ENCODE measurements at regions not wholly inside any gene's neighbourhood (a gene's known extent, or its start where the extent isn't known, plus 50 kb on each side); places are given as distances from the start of the nearest gene placed in this dataset.

- DNase-seq = no peak
Measured at GRCh38 chr5:67538855-67539506, 342.4 kb upstream of the CD180 start.

DNA sequence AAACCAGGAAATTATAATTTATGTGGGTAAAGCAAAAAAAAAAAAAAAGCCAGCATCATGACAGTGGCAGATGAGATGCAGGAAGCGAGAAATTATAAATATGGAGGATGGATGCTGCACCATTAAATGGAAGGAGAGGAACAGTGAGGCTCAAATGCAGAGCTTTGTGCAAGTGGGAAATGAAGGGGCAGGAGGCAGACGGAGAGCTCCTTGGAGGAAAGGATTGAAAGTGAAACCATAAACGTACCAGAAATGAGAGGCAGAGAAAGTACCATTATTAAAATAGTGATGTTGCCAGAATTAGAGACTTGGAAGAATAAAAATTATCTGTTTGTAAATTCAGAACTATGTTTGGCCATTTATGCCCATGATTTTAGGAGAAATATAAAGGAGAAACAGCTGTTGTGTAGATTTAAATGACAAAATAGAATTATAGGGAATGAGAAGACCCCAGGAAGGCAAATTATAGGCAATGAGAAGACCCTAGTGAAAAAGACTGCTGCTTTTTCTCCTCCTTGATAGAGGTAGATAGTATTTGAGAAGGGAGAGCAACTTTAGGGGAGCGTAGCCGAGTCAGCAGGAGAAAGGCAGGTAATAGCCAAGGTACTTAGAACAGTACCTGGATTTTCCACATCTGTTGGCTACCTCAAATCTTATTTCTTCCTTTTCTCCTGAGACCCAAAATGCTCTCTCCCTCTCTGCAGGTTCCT, 341.0 kb upstream of the CD180 start:
- no peak for DNase-seq

DNA sequence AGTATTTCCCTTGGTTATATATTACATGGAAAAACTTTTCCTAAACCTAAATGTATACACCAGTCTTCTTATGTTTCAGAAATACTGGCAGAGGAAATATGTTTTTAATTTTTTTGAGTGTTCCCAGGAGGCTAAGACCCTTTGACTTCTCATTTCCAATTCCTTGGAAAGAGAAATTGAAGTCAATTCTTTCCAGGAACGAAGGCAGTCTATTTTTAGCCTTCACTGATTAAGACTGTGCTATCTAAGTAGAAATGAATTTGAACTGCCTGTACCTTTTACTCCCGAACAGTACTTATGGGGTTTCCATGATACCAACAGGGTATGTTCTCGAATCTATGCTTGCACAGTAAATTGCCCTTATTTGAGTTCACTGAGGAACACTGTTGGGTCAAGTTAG, 340.3 kb upstream of the CD180 start:
- no peak for DNase-seq

GRCh38 chr5:67530609-67531255, 334.1 kb upstream of the CD180 start:
- no peak for DNase-seq

GRCh38 chr5:67528953-67529352, 332.4 kb upstream of the CD180 start:
- DNase-seq = no peak

DNA sequence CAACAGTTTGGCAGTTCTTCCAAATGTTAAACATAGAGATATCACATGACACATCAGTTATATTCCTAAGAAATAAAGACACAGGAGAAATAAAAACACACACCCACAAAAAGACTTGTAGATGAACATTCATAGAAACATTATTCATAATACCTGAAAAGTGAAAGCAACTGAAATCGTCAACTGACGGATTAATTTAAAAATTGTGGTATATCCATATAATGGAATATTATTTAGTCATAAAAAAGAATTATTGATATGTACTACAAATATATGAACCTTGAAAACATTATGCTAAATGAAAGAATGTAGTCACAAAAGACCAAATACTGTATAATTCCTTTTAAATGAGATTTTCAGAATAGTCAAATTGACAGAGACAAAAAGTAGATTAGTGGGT, 330.2 kb upstream of the CD180 start:
- no peak for DNase-seq

GRCh38 chr5:67520161-67520908, 323.7 kb upstream of the CD180 start:
- DNase-seq = no peak

DNA sequence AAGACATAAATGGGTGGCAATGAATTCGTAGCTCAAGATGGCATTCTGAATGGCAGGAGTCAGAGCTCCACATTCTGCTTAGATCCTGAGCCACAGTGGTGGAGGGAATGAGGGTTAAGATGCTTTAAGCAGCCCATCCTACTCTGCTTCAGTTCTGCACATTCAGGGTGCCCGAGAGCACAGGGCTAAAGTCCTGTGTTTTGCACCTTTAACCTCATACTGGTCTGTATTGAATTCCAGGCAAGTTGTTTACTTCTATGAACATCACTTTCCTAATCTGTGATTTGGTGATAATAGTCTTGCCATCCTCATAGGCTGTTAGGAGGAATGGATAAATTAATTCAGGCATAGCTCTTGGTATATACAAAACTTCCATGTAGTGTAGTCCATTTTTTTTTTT, 321.6 kb upstream of the CD180 start:
- no peak for DNase-seq

DNA sequence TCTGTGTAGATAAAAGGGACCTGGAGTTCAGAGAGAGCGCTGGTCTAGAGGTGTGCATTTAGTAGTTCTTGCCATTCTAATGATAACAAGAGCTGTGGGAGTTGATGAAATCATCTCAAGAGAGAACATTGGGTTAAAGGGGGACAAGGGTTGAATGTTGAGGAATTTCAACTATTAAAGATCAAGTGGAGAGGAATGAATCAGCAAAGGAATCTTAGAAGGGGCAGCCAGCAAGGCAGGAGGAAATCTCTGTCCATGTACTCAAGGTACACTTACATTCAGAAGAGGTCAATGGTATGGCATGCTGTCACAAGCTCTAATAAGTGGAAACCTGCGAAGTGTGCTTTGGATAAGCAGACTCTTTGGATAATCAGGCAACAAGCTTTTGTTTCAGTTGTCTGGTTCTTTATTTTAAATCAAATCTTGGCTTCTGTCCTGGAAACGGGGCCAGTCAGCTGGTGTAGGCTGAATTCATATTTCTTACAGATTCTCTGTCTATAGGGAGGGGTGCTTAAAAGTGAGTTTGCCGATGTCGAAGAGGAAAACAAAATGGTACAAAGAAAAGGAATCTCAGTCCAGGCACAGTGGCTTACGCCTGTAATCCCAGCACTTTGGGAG, 320.5 kb upstream of the CD180 start:
- no peak for DNase-seq

DNA sequence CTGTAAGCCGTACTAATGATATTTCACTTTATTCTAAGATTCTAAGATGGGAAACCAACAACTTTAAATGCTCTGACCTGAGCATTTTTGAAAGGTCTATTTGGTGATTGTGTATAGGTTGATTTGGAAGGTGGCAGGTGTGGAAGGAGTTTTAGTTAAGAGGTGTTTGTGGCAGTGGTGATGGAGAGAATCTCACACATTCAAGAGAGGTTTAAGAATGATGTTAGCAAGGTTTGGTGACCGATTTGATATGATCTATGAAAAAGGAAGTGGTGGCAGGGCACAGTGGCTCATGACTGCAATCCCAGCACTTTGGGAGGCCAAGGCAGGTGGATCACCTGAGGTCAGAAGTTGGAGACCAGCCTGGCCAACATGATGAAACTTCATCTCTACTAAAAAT, 319.2 kb upstream of the CD180 start:
- no peak for DNase-seq

- DNase-seq = peak; percentile 64
Measured at GRCh38 chr5:67515020-67515689, 318.6 kb upstream of the CD180 start.

DNA sequence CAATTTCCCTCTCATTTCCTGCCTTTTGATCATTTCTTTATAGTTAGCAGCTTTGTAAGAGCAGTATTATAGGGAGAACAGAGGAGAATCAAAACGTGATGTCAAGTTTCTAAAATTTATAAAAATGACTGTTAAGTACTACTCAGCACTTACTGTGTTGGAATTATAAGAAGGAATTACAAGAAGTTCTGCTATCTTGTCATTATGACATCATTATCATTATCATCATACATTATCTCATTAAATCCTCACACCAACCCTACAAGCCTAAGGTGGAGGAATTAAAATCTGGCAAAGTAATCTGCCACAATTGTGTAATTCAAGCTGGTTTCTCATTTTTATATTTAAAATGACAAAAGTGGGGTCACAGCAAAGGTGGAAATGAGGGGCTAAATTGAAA, 316.2 kb upstream of the CD180 start:
- no peak for DNase-seq

GRCh38 chr5:67511911-67512310, 315.3 kb upstream of the CD180 start:
- DNase-seq = no peak

DNA sequence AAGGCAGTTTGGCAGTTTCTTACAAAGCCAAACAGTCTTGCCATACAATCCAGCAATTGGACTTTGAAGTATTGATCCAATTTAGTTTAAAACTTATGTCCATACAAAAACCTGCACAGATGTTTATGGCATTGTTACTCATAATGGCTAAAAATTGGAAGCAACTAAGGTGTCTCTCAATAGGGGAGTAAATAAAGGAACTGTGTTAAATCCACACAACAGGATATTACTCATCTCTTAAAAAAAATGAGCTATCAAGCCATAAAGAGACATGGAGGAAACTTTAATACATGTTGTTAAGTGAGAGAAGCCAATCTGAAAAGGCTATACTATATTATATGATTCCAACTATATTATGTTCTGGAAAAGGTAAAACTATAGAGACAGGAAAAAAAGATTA, 313.6 kb upstream of the CD180 start:
- DNase-seq = no peak

- DNase-seq = no peak
Measured at GRCh38 chr5:67509402-67510186, 313.0 kb upstream of the CD180 start.

GRCh38 chr5:67506241-67506640, 309.6 kb upstream of the CD180 start:
- DNase-seq = no peak

- no peak for DNase-seq
Measured at GRCh38 chr5:67502951-67503350, 306.4 kb upstream of the CD180 start.

- DNase-seq = no peak
Measured at GRCh38 chr5:67496051-67496450, 299.5 kb upstream of the CD180 start.

DNA sequence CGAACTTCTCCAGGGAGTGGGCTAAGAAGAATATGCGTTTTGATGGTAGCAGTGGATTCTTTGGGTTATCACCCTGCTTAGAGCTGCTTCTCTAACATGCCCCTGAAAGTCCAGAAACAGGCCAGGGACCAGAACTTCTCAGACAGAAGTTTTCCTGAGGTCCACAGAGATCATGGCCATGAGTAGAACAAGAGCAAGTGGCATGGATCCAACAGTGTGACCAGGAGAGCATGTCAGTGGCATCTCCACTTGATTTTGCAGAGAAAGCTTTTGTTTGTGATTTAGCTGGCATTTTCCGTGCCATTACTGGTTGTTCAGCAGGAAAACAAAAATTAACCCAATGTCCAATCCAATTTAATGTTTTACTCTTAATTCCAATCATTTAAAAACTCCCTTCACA, 298.5 kb upstream of the CD180 start:
- no peak for DNase-seq

GRCh38 chr5:67494186-67494855, 297.7 kb upstream of the CD180 start:
- DNase-seq = no peak

DNA sequence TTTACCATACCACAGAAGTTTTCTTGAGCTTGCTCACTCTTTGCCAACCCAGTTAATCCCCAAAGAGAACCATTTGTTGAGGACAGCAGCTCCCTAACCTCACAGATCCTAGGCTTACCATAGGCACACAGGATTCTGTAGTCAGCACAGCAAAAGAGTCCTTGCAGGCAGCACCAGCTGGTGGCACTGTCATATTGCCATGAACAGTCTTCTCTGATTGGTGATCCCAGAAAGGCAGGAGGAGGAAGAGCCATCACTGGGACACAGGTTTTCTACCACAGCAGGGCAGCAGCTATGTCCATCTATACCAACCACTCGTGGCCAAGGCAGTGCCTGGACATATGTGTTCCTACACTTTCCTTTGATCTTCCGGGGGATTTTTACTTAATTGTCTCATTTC, 297.1 kb upstream of the CD180 start:
- DNase-seq = no peak
